ENCODE measurements at regions not wholly inside any gene's neighbourhood (a gene's known extent, or its start where the extent isn't known, plus 50 kb on each side); places are given as distances from the start of the nearest gene placed in this dataset.

DNA sequence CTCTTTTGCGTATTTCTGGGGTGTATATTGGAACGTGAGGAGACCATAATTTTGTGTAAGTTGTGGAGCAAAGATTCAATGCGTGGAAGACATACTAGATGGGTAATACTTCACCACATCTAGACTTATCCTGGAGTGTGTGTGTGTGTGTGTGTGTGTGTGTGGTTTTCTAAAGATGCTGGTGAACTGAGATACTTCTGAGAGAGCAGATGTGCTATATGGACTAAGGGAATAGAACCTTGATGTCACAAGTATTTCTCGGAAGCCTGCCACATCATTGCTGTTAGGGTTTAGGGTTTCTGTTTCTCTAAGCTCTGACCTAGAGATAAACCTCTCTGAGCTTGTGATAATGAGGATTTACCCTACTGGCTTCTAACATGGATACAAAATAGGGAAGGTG is 138.8 kb downstream of the DACT1 start:
- H3K4me3 ChIP-seq (ENCODE audit: insufficient read length, low read depth): no peak overlapping the region
- peaks cover 8% of the 10 kb centered on the region; the same call in 1 of the 2 replicates for H3K9me3 ChIP-seq (ENCODE audit: insufficient read depth, low read length)
- H3K4me1 ChIP-seq (ENCODE audit: insufficient read depth, insufficient read length): no peaks in the 10 kb centered on the region

DNA sequence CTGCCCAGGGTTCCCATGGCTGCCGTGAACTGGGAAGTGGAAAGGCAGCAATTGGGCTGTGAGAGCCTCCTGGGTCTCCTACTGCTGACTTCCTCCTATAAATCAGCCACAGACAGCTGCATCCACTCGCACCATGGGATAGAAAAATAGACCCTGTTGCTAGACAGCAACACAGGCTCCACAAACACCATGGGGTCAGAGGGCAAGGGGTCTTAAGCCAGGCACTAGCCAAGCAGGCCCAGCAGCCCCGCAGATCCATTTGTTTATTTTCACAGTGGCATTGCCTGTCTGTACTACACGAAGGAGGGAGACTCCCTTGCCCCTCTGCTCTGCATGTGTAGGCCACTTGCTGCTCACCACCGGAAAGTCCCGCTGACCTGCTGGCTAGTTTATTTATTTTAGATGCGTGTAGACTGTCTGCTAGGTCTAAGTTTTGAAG is 139.8 kb downstream of the DACT1 start:
- H3K36me3 ChIP-seq (ENCODE audit: insufficient read depth, insufficient read length, low read length): no peaks in the 10 kb centered on the region
- TF ChIP-seq ZNF274 (IDR thresholded peaks at IDR 0.05; ENCODE audit: low read depth, low read length): no peak
- no peak for TF ChIP-seq YY1 (IDR thresholded peaks at IDR 0.05; ENCODE audit: insufficient read depth, insufficient read length)
- no peak for TF ChIP-seq SUZ12 (IDR thresholded peaks at IDR 0.05; ENCODE audit: extremely low read depth, insufficient read depth, insufficient read length)
- no peak for DNase-seq (ENCODE audit: low read depth, low spot score)

More for the DNA sequence above, 138.8 kb downstream of the DACT1 start:
- no peaks in the 10 kb centered on the region for H3K36me3 ChIP-seq (ENCODE audit: insufficient read depth, insufficient read length, low read length)
- peaks cover 35% of the 10 kb centered on the region for H3K27me3 ChIP-seq (ENCODE audit: insufficient read depth, insufficient read length)
- no peak for DNase-seq (ENCODE audit: low read depth, low spot score)
- TF ChIP-seq YY1 (IDR thresholded peaks at IDR 0.05; ENCODE audit: insufficient read depth, insufficient read length) (no peak), ZNF274 (IDR thresholded peaks at IDR 0.05; ENCODE audit: low read depth, low read length) (no peak), SUZ12 (IDR thresholded peaks at IDR 0.05; ENCODE audit: extremely low read depth, insufficient read depth, insufficient read length) (no peak)
- no peak overlapping the region for H3K9ac ChIP-seq (ENCODE audit: insufficient read length, low read depth)

DNA sequence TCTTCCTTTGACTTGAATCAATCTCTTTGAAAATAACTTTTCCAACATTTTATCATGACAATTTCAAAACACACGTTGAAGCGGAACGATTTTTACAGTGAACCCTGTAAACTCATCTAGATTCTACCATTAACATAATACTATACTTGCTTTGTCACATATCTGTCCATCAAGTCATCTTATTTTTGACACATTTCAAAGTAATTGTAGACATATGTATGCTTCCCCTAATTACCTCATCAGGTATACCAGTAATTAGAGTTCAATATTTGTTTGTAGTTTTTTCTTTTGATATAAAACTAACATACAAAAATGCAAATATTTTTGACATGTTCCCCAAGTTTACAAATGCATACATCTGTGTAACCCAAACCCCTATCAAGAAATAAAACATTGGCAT is 140.4 kb downstream of the DACT1 start:
- peaks cover 32% of the 10 kb centered on the region for H3K27me3 ChIP-seq (ENCODE audit: insufficient read depth, insufficient read length)
- no peaks in the 10 kb centered on the region for H3K36me3 ChIP-seq (ENCODE audit: insufficient read depth, insufficient read length, low read length)

More for the DNA sequence above, 139.8 kb downstream of the DACT1 start:
- Histone ChIP-seq H3K4me1 (ENCODE audit: insufficient read depth, insufficient read length) (no peaks in the 10 kb centered on the region), H3K27me3 (ENCODE audit: insufficient read depth, insufficient read length) (peaks cover 32% of the 10 kb centered on the region), H3K4me3 (ENCODE audit: insufficient read length, low read depth) (no peak overlapping the region), H3K9ac (ENCODE audit: insufficient read length, low read depth) (no peak overlapping the region), H3K9me3 (ENCODE audit: insufficient read depth, low read length) (peaks cover 8% of the 10 kb centered on the region; the same call in 1 of the 2 replicates)

DNA sequence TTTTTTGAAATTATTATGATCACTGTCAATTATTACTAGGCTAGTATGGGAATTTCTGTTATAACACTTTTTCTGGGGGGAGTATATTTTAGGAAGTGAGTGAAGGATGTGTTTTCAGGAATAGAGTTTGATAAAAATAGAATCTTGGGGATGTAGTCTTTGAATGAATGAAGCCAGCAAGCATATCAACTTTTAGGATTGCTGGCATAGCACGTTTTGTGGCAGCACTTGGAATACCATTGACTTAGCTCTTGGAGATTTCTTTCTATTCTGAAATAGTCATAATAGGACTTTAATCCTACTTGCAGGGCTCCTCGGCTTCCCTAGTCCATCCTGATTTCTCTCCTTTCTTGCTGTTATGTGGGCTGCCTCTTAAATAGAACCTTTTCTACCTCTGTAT is 141.6 kb downstream of the DACT1 start:
- no peak overlapping the region for H3K4me3 ChIP-seq (ENCODE audit: insufficient read length, low read depth)
- DNase-seq (ENCODE audit: low read depth, low spot score): no peak
- H3K36me3 ChIP-seq (ENCODE audit: insufficient read depth, insufficient read length, low read length): no peaks in the 10 kb centered on the region
- no peaks in the 10 kb centered on the region for H3K4me1 ChIP-seq (ENCODE audit: insufficient read depth, insufficient read length)
- H3K27me3 ChIP-seq (ENCODE audit: insufficient read depth, insufficient read length): peaks cover 26% of the 10 kb centered on the region
- H3K9ac ChIP-seq (ENCODE audit: insufficient read length, low read depth): no peak overlapping the region
- peaks cover 8% of the 10 kb centered on the region; the same call in 1 of the 2 replicates for H3K9me3 ChIP-seq (ENCODE audit: insufficient read depth, low read length)
- TF ChIP-seq YY1 (IDR thresholded peaks at IDR 0.05; ENCODE audit: insufficient read depth, insufficient read length) (no peak), SUZ12 (IDR thresholded peaks at IDR 0.05; ENCODE audit: extremely low read depth, insufficient read depth, insufficient read length) (no peak), ZNF274 (IDR thresholded peaks at IDR 0.05; ENCODE audit: low read depth, low read length) (no peak)

More for the DNA sequence above, 140.4 kb downstream of the DACT1 start:
- DNase-seq (ENCODE audit: low read depth, low spot score): no peak
- TF ChIP-seq ZNF274 (IDR thresholded peaks at IDR 0.05; ENCODE audit: low read depth, low read length) (no peak), YY1 (IDR thresholded peaks at IDR 0.05; ENCODE audit: insufficient read depth, insufficient read length) (no peak), SUZ12 (IDR thresholded peaks at IDR 0.05; ENCODE audit: extremely low read depth, insufficient read depth, insufficient read length) (no peak)
- H3K4me1 ChIP-seq (ENCODE audit: insufficient read depth, insufficient read length): no peaks in the 10 kb centered on the region
- H3K4me3 ChIP-seq (ENCODE audit: insufficient read length, low read depth): no peak overlapping the region
- peaks cover 8% of the 10 kb centered on the region; the same call in 1 of the 2 replicates for H3K9me3 ChIP-seq (ENCODE audit: insufficient read depth, low read length)
- H3K9ac ChIP-seq (ENCODE audit: insufficient read length, low read depth): no peak overlapping the region

DNA sequence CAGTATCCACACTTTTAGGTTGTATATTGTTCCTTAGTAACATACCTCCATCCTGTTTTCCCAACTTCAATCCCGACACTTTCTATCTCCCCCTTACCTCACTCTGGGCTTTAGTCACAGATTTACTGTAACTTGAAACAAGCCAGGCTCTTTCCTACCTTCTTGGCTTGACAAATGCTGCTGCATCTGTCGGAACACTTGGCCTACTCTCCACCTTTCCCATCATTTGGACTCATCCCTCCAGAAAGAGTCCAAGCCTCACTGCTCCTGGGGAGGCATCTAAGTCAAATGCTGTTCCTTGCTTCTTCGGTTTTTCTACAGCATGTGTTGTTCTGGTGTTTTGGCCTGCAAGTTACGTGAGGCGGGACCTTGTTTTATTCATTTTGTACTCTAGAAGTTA is 142.4 kb downstream of the DACT1 start:
- H3K27me3 ChIP-seq (ENCODE audit: insufficient read depth, insufficient read length): peaks cover 23% of the 10 kb centered on the region
- no peak overlapping the region for H3K4me3 ChIP-seq (ENCODE audit: insufficient read length, low read depth)
- no peak overlapping the region for H3K9ac ChIP-seq (ENCODE audit: insufficient read length, low read depth)
- H3K36me3 ChIP-seq (ENCODE audit: insufficient read depth, insufficient read length, low read length): no peaks in the 10 kb centered on the region
- peaks cover 3% of the 10 kb centered on the region; the same call in 1 of the 2 replicates for H3K9me3 ChIP-seq (ENCODE audit: insufficient read depth, low read length)
- TF ChIP-seq YY1 (IDR thresholded peaks at IDR 0.05; ENCODE audit: insufficient read depth, insufficient read length) (no peak), SUZ12 (IDR thresholded peaks at IDR 0.05; ENCODE audit: extremely low read depth, insufficient read depth, insufficient read length) (no peak), ZNF274 (IDR thresholded peaks at IDR 0.05; ENCODE audit: low read depth, low read length) (no peak)
- DNase-seq (ENCODE audit: low read depth, low spot score): no peak
- H3K4me1 ChIP-seq (ENCODE audit: insufficient read depth, insufficient read length): no peaks in the 10 kb centered on the region

DNA sequence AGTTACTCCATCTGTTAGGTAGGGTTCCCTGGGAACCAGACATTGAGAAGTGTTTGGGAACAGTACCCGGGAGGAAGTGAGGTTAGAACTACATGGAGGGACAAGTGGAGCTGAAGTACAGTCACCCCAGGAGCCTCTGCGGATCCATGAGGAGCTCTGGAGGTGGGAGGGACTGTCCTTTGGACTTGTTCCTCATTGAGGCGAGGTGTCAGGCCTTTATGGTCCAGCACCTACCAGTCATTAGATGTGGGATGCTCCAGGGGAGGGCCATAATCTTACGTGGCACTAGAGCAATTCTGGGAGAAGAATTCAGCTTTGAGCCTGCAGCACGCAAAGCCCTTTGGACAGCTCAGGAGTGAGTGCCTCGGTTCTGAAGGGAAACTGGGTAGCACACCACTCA is 142.8 kb downstream of the DACT1 start:
- DNase-seq (ENCODE audit: low read depth, low spot score): no peak
- peaks cover 20% of the 10 kb centered on the region for H3K27me3 ChIP-seq (ENCODE audit: insufficient read depth, insufficient read length)
- TF ChIP-seq SUZ12 (IDR thresholded peaks at IDR 0.05; ENCODE audit: extremely low read depth, insufficient read depth, insufficient read length) (no peak), YY1 (IDR thresholded peaks at IDR 0.05; ENCODE audit: insufficient read depth, insufficient read length) (no peak), ZNF274 (IDR thresholded peaks at IDR 0.05; ENCODE audit: low read depth, low read length) (no peak)
- H3K9ac ChIP-seq (ENCODE audit: insufficient read length, low read depth): no peak overlapping the region
- no peaks in the 10 kb centered on the region for H3K4me1 ChIP-seq (ENCODE audit: insufficient read depth, insufficient read length)
- H3K36me3 ChIP-seq (ENCODE audit: insufficient read depth, insufficient read length, low read length): no peaks in the 10 kb centered on the region
- H3K9me3 ChIP-seq (ENCODE audit: insufficient read depth, low read length): no peaks in the 10 kb centered on the region
- H3K4me3 ChIP-seq (ENCODE audit: insufficient read length, low read depth): no peak overlapping the region

DNA sequence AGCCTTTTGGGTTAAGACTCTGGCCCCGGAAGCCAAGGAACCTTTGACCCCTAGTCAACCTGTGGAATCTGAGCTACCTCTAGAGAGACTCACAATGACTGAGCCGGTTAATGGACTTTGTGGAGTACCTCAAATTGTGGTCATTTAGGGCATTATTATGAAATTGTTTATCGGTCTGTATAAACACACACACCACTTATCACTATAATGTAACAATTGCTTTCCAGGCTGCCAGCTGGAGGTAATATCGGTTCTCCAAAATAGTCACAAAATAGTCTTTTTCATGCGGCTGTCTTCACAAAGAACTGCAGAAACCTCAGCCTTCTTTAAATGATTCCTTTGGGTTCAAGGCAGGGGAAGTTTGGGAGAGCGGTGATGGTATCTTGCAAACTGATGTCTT is 144.2 kb downstream of the DACT1 start:
- no peak for DNase-seq (ENCODE audit: low read depth, low spot score)
- peaks cover 16% of the 10 kb centered on the region for H3K27me3 ChIP-seq (ENCODE audit: insufficient read depth, insufficient read length)
- no peaks in the 10 kb centered on the region for H3K36me3 ChIP-seq (ENCODE audit: insufficient read depth, insufficient read length, low read length)
- H3K9ac ChIP-seq (ENCODE audit: insufficient read length, low read depth): no peak overlapping the region
- no peaks in the 10 kb centered on the region for H3K4me1 ChIP-seq (ENCODE audit: insufficient read depth, insufficient read length)
- TF ChIP-seq ZNF274 (IDR thresholded peaks at IDR 0.05; ENCODE audit: low read depth, low read length) (no peak), YY1 (IDR thresholded peaks at IDR 0.05; ENCODE audit: insufficient read depth, insufficient read length) (no peak), SUZ12 (IDR thresholded peaks at IDR 0.05; ENCODE audit: extremely low read depth, insufficient read depth, insufficient read length) (no peak)
- no peaks in the 10 kb centered on the region for H3K9me3 ChIP-seq (ENCODE audit: insufficient read depth, low read length)
- no peak overlapping the region for H3K4me3 ChIP-seq (ENCODE audit: insufficient read length, low read depth)

All from NT2/D1 (cell line).